GM19239 (cell line): ENCODE measurements at regions not wholly inside any gene's neighbourhood (a gene's known extent, or its start where the extent isn't known, plus 50 kb on each side); places are given as distances from the start of the nearest gene placed in this dataset.
"Not testable (repeated sequence)": the region's sequence is repeated elsewhere in the genome, so short reads cannot be mapped to it uniquely, and the experiment has no call there.

Experiments
- DNase-seq: peaks from one replicate; pipeline ENCODE4 v3.0.0; 2011; ENCODE audit warnings: low spot score; ENCODE audit not compliant: insufficient read length
- FAIRE-seq: peaks from 2 replicates; lab custom pipeline; 2011; peaks lifted over from hg19 to GRCh38; lab: Jason Lieb, UNC

- DNase-seq: no peak
- FAIRE-seq: no peak
Measured at GRCh38 chr5:53262348-53262970, 152.9 kb upstream of the MOCS2 start.

GRCh38 chr5:53263151-53263550, 153.6 kb upstream of the MOCS2 start:
- DNase-seq (no peak), FAIRE-seq (no peak)

GRCh38 chr5:53265043-53265442, 155.5 kb upstream of the MOCS2 start:
- DNase-seq (no peak), FAIRE-seq (no peak)

- not testable (repeated sequence) for FAIRE-seq, DNase-seq
Measured at GRCh38 chr5:53268241-53268640, 158.7 kb upstream of the MOCS2 start.

GRCh38 chr5:53275666-53276065, 166.1 kb upstream of the MOCS2 start:
- FAIRE-seq (no peak), DNase-seq (no peak)

GRCh38 chr5:53276825-53277224, 167.3 kb upstream of the MOCS2 start:
- DNase-seq (no peak), FAIRE-seq (no peak)

- no peak for FAIRE-seq
- DNase-seq: no peak
Measured at GRCh38 chr5:53277491-53277890, 167.9 kb upstream of the MOCS2 start.

GRCh38 chr5:53287573-53287972, 178.0 kb upstream of the MOCS2 start:
- no peak for FAIRE-seq
- DNase-seq: no peak

- no peak for DNase-seq
- FAIRE-seq: no peak
Measured at GRCh38 chr5:53288511-53288910, 179.0 kb upstream of the MOCS2 start.

GRCh38 chr5:53291047-53291446, 181.5 kb upstream of the MOCS2 start:
- FAIRE-seq: no peak
- DNase-seq: no peak

- DNase-seq: no peak
Measured at GRCh38 chr5:53291528-53291927, 182.0 kb upstream of the MOCS2 start.

GRCh38 chr5:53298841-53299240, 181.6 kb upstream of the FST start:
- FAIRE-seq: no peak
- DNase-seq: no peak

More at GRCh38 chr5:53291528-53291927, 182.0 kb upstream of the MOCS2 start:
- FAIRE-seq: no peak

GRCh38 chr5:53302529-53302928, 177.9 kb upstream of the FST start:
- no peak for DNase-seq
- FAIRE-seq: no peak

GRCh38 chr5:53303105-53303504, 177.3 kb upstream of the FST start:
- no peak for DNase-seq
- no peak for FAIRE-seq

- DNase-seq, FAIRE-seq: not testable (repeated sequence)
Measured at GRCh38 chr5:53305316-53305715, 175.1 kb upstream of the FST start.

GRCh38 chr5:53309653-53310052, 170.8 kb upstream of the FST start:
- FAIRE-seq: no peak
- no peak for DNase-seq

- FAIRE-seq (no peak), DNase-seq (no peak)
Measured at GRCh38 chr5:53311681-53312080, 168.7 kb upstream of the FST start.

- FAIRE-seq: no peak
- DNase-seq: no peak
Measured at GRCh38 chr5:53313145-53313544, 167.3 kb upstream of the FST start.

- FAIRE-seq: no peak
Measured at GRCh38 chr5:53318303-53318702, 162.1 kb upstream of the FST start.

GRCh38 chr5:53319315-53319714, 161.1 kb upstream of the FST start:
- no peak for DNase-seq
- FAIRE-seq: no peak

More at GRCh38 chr5:53318303-53318702, 162.1 kb upstream of the FST start:
- DNase-seq: no peak

- no peak for FAIRE-seq
- DNase-seq: no peak
Measured at GRCh38 chr5:53321073-53321472, 159.4 kb upstream of the FST start.

GRCh38 chr5:53321721-53322120, 158.7 kb upstream of the FST start:
- DNase-seq: no peak
- FAIRE-seq: no peak
